DND-41 (cell line): ENCODE measurements at regions not wholly inside any gene's neighbourhood (a gene's known extent, or its start where the extent isn't known, plus 50 kb on each side); places are given as distances from the start of the nearest gene placed in this dataset.

Experiments
- CTCF ChIP-seq: IDR thresholded peaks from 2 replicates; pipeline ENCODE4 v1.5.1; 2012; ENCODE audit warnings: borderline replicate concordance, low read length, moderate library complexity, mild to moderate bottlenecking; ENCODE audit not compliant: poor library complexity, severe bottlenecking; ENCODE audit errors: extremely low read depth
- EZH2 ChIP-seq: IDR thresholded peaks from 3 replicates; pipeline ENCODE4 v1.6.1; 2012; ENCODE audit warnings: borderline replicate concordance, low read depth, mild to moderate bottlenecking, moderate library complexity, low read length, inconsistent platforms; ENCODE audit not compliant: severe bottlenecking

- no peak for TF ChIP-seq CTCF
- no peak for TF ChIP-seq EZH2
Observed at GRCh38 chr3:191019855-191020254, 157.4 kb upstream of the GMNC start.
